HepG2 (cell line): ENCODE measurements at regions not wholly inside any gene's neighbourhood (a gene's known extent, or its start where the extent isn't known, plus 50 kb on each side); places are given as distances from the start of the nearest gene placed in this dataset.

Experiments
- ATAC-seq: fragments of 200-7000 bp; cut with Tn5 transposase; 3 replicates; pipeline ENCODE4 v1.9.1; 2020; ENCODE audit warnings: mild to moderate bottlenecking, moderate library complexity
- BruUV-seq: library from RNA; stranded (reverse); fragments of 400-500 nt; replicated peaks from 2 replicates; lab custom pipeline; 2021; lab: Mats Ljungman, UMichigan
- CTCF ChIA-PET: fragments of 300-600 bp; formaldehyde crosslinking; extraction: SDS; loops from one replicate; lab custom pipeline; 2021; ENCODE audit warnings: low total read pairs, inconsistent platforms, low intra/inter-chr PET ratio; lab: Yijun Ruan, JAX
- POLR2A ChIA-PET: fragments of 350-600 bp; sonication (Branson Sonifier 250); formaldehyde crosslinking; loops from one replicate; lab custom pipeline; 2020; ENCODE audit warnings: antibody characterized with exemption, inconsistent platforms; lab: Yijun Ruan, JAX
- DNase-seq: peaks from one replicate; pipeline ENCODE4 v3.0.0-alpha.2; 2015; ENCODE audit warnings: low spot score
- FAIRE-seq: peaks from 3 replicates; lab custom pipeline; 2011; peaks lifted over from hg19 to GRCh38; lab: Jason Lieb, UNC
- H2AFZ ChIP-seq: one replicate; pipeline ENCODE4 v1.6.1; 2011; ENCODE audit warnings: low read length, inconsistent platforms
- H3K27ac ChIP-seq: fragments of 300-600 bp; 3 replicates; pipeline ENCODE4 v1.8.0; 2011; ENCODE audit warnings: mixed run types, mild to moderate bottlenecking, mixed read lengths, low read length, inconsistent platforms; ENCODE audit not compliant: insufficient read depth; ENCODE audit errors: extremely low read length
- H3K27me3 ChIP-seq, 2 experiments: fragments of 200-600 bp in 1 of 2; 2 replicates in 1 of 2; 3 replicates in 1 of 2; pipeline versions ENCODE4 v1.6.0 to v1.8.0; 2011; ENCODE audit warnings: low read length in 2 of 2, mild to moderate bottlenecking in 2 of 2, moderate library complexity in 2 of 2, inconsistent platforms in 1 of 2; ENCODE audit not compliant: insufficient read depth in 2 of 2, control insufficient read depth in 1 of 2
- H3K36me3 ChIP-seq, 2 experiments: fragments of 200-600 bp in 1 of 2; replicated peaks in 1 of 2; 2 replicates in 1 of 2; 3 replicates in 1 of 2; pipeline versions ENCODE4 v1.5.1 to v1.8.0; 2011; ENCODE audit warnings: low read length in 2 of 2, inconsistent platforms in 1 of 2; ENCODE audit not compliant: insufficient read depth in 2 of 2, control insufficient read depth in 1 of 2
- H3K4me1 ChIP-seq: 2 replicates; pipeline ENCODE4 v1.5.1; 2012; ENCODE audit warnings: low read length, inconsistent platforms; ENCODE audit not compliant: insufficient read depth
- H3K4me2 ChIP-seq: 2 replicates; pipeline ENCODE4 v1.6.0; 2011; ENCODE audit warnings: low read depth, low read length, inconsistent platforms
- H3K4me3 ChIP-seq, 3 experiments: fragments of 200-600 bp in 1 of 3; sonication (generic), shearing (Covaris generic) in 1 of 3; replicated peaks in 1 of 3; 2 replicates each; pipeline ENCODE4 v1.5.1; 2011 to 2016; ENCODE audit warnings: low read length in 3 of 3, inconsistent platforms in 2 of 3, low read depth in 2 of 3, mild to moderate bottlenecking in 2 of 3, control low read depth in 1 of 3, mixed read lengths in 1 of 3; ENCODE audit not compliant: insufficient read depth in 1 of 3
- H3K79me2 ChIP-seq: one replicate; pipeline ENCODE4 v1.6.1; 2011; ENCODE audit warnings: low read length, inconsistent platforms; ENCODE audit not compliant: insufficient read depth
- H3K9ac ChIP-seq: 2 replicates; pipeline ENCODE4 v1.6.0; 2011; ENCODE audit warnings: mild to moderate bottlenecking, low read depth, low read length, inconsistent platforms; ENCODE audit not compliant: insufficient read depth
- H3K9me3 ChIP-seq: 2 replicates; pipeline ENCODE4 v1.5.1; 2012; ENCODE audit warnings: mild to moderate bottlenecking, low read length
- H4K20me1 ChIP-seq: 2 replicates; pipeline ENCODE4 v1.6.0; 2011; ENCODE audit warnings: inconsistent platforms, mild to moderate bottlenecking, low read length, moderate library complexity; ENCODE audit not compliant: insufficient read depth
- DNMT3B ChIP-seq: conservative IDR thresholded peaks from 2 replicates; pipeline ENCODE4 v1.6.1; 2016; ENCODE audit warnings: missing biosample characterization, control low read depth
- IRF9 ChIP-seq: sonication (generic); formaldehyde crosslinking; IDR thresholded peaks from 2 replicates; pipeline ENCODE4 v1.8.0; 2022; ENCODE audit warnings: missing genetic modification reagents, mild to moderate bottlenecking, borderline replicate concordance
- KAT8 ChIP-seq: IDR thresholded peaks from 2 replicates; pipeline ENCODE4 v1.6.1; 2016; ENCODE audit warnings: missing genetic modification reagents, missing compliant biosample characterization
- NKX3-1 ChIP-seq: sonication (generic); formaldehyde crosslinking; IDR thresholded peaks from 2 replicates; pipeline ENCODE4 v1.5.0; 2020; ENCODE audit warnings: missing genetic modification reagents
- ZNF143 ChIP-seq: sonication (generic); formaldehyde crosslinking; IDR thresholded peaks from 2 replicates; pipeline ENCODE4 v1.4.0; 2020; ENCODE audit warnings: missing genetic modification reagents
- ZNF296 ChIP-seq: sonication (generic); formaldehyde crosslinking; conservative IDR thresholded peaks from 2 replicates; pipeline ENCODE4 v1.5.0; 2020; ENCODE audit warnings: mild to moderate bottlenecking, missing genetic modification reagents
- ZNF619 ChIP-seq: sonication (generic); formaldehyde crosslinking; IDR thresholded peaks from 2 replicates; pipeline ENCODE4 v1.4.0; 2020; ENCODE audit warnings: mild to moderate bottlenecking, missing genetic modification reagents
- ZNF709 ChIP-seq: sonication (generic); formaldehyde crosslinking; IDR thresholded peaks from 2 replicates; pipeline ENCODE4 v1.5.0; 2020; ENCODE audit warnings: mild to moderate bottlenecking, missing genetic modification reagents
- ZNF746 ChIP-seq: sonication (generic); formaldehyde crosslinking; IDR thresholded peaks from 2 replicates; pipeline ENCODE4 v1.8.0; 2022; ENCODE audit warnings: mild to moderate bottlenecking, missing genetic modification reagents
- WGBS: methylation state at CpG from one replicate; pipeline ENCODE4 v1.1.6; 2017; ENCODE audit warnings: low lambda C conversion rate; 5-methylcytosine and 5-hydroxymethylcytosine counted together
- in situ Hi-C: cut with HindIII; loops from 2 replicates; pipeline ENCODE4 v1.10.0; 2017; ENCODE audit warnings: low pct_unique_long_range_greater_than_20kb; ENCODE audit not compliant: extremely low pct_ligation_motif_present
- intact Hi-C: fragments of 100-400 bp; cut with micrococcal nuclease; formaldehyde crosslinking; loops from one replicate; pipeline ENCODE4 v1.10.0; 2022; ENCODE audit not compliant: unreplicated experiment
- TF ChIP-seq, protein P1 (sequence below): sonication (generic); formaldehyde crosslinking; IDR thresholded peaks from 2 replicates; pipeline ENCODE4 v1.5.1; 2020; ENCODE audit warnings: mild to moderate bottlenecking, missing genetic modification reagents, borderline replicate concordance
- TF ChIP-seq, protein P2 (sequence below): sonication (generic); formaldehyde crosslinking; IDR thresholded peaks from 2 replicates; pipeline ENCODE4 v1.5.0; 2020; ENCODE audit warnings: missing genetic modification reagents, mild to moderate bottlenecking, borderline replicate concordance
- TF ChIP-seq, protein P3 (sequence below): sonication (generic); formaldehyde crosslinking; IDR thresholded peaks from 2 replicates; pipeline ENCODE4 v1.5.0; 2020; ENCODE audit warnings: mild to moderate bottlenecking, missing genetic modification reagents

- TF ChIP-seq, protein P1, sequence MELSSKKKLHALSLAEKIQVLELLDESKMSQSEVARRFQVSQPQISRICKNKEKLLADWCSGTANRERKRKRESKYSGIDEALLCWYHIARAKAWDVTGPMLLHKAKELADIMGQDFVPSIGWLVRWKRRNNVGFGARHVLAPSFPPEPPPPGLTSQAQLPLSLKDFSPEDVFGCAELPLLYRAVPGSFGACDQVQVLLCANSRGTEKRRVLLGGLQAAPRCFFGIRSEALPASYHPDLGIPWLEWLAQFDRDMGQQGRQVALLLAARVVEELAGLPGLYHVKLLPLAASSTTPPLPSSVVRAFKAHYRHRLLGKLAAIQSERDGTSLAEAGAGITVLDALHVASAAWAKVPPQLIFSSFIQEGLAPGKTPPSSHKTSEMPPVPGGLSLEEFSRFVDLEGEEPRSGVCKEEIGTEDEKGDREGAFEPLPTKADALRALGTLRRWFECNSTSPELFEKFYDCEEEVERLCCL = no peak
- no peak for TF ChIP-seq ZNF619 (CRISPR knock-in tag)
- no peak for TF ChIP-seq IRF9
- TF ChIP-seq, protein P2, sequence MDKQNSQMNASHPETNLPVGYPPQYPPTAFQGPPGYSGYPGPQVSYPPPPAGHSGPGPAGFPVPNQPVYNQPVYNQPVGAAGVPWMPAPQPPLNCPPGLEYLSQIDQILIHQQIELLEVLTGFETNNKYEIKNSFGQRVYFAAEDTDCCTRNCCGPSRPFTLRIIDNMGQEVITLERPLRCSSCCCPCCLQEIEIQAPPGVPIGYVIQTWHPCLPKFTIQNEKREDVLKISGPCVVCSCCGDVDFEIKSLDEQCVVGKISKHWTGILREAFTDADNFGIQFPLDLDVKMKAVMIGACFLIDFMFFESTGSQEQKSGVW (CRISPR knock-in tag) = no peak
- no peak for TF ChIP-seq DNMT3B (CRISPR knock-in tag)
- no peak for TF ChIP-seq NKX3-1 (CRISPR knock-in tag)
- no peak for TF ChIP-seq ZNF709 (CRISPR knock-in tag)
- TF ChIP-seq ZNF143 (CRISPR knock-in tag) = no peak
- no peak for TF ChIP-seq ZNF746 (CRISPR knock-in tag)
Measured at GRCh38 chr3:190983875-190984274, 121.4 kb upstream of the GMNC start (continued).

GRCh38 chr3:190973771-190974170 is 111.3 kb upstream of the GMNC start:
- no peak overlapping the region for H3K9ac ChIP-seq
- no peaks in the 10 kb centered on the region for H3K4me1 ChIP-seq
- ChIA-PET POLR2A (no interaction called here), CTCF (no interaction called here)
- H4K20me1 ChIP-seq = no peaks in the 10 kb centered on the region
- ATAC-seq (no peak), DNase-seq (no peak), FAIRE-seq (no peak)
- no peaks in the 10 kb centered on the region for H3K9me3 ChIP-seq
- H3K4me2 ChIP-seq = no peak overlapping the region
- WGBS = under 1% methylated on average over 3 of the region's 3 CpGs
- H3K27ac ChIP-seq = no peak overlapping the region
- H3K79me2 ChIP-seq = no peaks in the 10 kb centered on the region
- H2AFZ ChIP-seq = no peak overlapping the region
- in situ Hi-C loops = no loop called here
- H3K27me3 ChIP-seq = no peaks in the 10 kb centered on the region
- intact Hi-C loops = no loop called here
- no peak overlapping the region for H3K4me3 ChIP-seq
- no peaks in the 10 kb centered on the region for H3K36me3 ChIP-seq
- no TSS peak for BruUV-seq
- TF ChIP-seq ZNF296 (CRISPR knock-in tag) (no peak), KAT8 (no peak)
- TF ChIP-seq, protein P3, sequence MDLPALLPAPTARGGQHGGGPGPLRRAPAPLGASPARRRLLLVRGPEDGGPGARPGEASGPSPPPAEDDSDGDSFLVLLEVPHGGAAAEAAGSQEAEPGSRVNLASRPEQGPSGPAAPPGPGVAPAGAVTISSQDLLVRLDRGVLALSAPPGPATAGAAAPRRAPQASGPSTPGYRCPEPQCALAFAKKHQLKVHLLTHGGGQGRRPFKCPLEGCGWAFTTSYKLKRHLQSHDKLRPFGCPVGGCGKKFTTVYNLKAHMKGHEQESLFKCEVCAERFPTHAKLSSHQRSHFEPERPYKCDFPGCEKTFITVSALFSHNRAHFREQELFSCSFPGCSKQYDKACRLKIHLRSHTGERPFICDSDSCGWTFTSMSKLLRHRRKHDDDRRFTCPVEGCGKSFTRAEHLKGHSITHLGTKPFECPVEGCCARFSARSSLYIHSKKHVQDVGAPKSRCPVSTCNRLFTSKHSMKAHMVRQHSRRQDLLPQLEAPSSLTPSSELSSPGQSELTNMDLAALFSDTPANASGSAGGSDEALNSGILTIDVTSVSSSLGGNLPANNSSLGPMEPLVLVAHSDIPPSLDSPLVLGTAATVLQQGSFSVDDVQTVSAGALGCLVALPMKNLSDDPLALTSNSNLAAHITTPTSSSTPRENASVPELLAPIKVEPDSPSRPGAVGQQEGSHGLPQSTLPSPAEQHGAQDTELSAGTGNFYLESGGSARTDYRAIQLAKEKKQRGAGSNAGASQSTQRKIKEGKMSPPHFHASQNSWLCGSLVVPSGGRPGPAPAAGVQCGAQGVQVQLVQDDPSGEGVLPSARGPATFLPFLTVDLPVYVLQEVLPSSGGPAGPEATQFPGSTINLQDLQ (CRISPR knock-in tag) = no peak
